ENCODE measurements at regions not wholly inside any gene's neighbourhood (a gene's known extent, or its start where the extent isn't known, plus 50 kb on each side); places are given as distances from the start of the nearest gene placed in this dataset.
A peak's percentile ranks its signal among the peaks of the same experiment; 100 is the strongest.
"Not testable (repeated sequence)": the region's sequence is repeated elsewhere in the genome, so short reads cannot be mapped to it uniquely, and the experiment has no call there.

DNA sequence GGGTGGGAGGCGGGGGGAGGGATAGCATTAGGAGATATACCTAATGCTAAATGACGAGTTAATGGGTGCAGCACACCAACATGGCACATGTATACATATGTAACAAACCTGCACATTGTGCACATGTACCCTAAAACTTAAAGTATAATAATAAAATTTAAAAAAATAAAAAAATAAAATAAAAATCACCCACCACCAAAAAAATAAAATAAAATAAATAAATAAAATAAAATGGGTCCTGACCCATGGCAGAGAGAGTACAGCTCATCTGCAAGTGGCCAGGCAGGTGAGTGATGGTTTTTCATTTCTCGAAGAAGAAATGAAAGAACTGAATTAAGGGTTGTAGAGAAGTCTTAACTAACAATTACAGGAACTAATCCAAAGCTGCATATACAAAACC lies 92.4 kb downstream of the ACAA2 start:
- H3K9me3 ChIP-seq (replicated peaks; ENCODE audit: control insufficient read depth, low read depth, low read length); DNase-seq; H3K36me3 ChIP-seq (ENCODE audit: control insufficient read depth, insufficient read depth, low read length); H3K4me3 ChIP-seq (ENCODE audit: low read length); H3K27ac ChIP-seq (ENCODE audit: low read length); H3K27me3 ChIP-seq (ENCODE audit: control insufficient read depth, insufficient read depth, low read length); H3K4me1 ChIP-seq (ENCODE audit: control insufficient read depth, insufficient read depth, low read length): not testable (repeated sequence)
- no CpG with 5 or more reads among the region's 3 CpGs for WGBS (ENCODE audit: insufficient coverage)

DNA sequence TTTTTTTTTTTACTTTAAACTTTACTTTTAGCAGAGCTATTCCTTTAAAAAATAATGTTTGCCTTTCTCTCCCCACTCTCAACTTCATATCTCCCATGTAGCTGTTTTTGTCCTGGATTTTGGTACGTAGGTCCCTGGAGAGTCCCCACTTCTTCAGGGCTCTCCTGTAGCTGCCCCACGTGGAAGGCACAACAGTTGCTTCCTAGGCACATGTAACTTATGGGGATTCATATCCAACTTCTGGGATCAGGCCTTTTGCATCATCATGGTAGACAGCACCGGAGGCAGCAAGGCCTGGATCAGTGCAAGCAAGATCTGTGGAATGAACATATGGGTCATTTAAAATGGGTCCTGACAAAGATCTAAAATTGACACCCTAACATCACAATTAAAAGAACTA lies 95.7 kb downstream of the ACAA2 start:
- Histone ChIP-seq H3K4me1 (ENCODE audit: control insufficient read depth, insufficient read depth, low read length) (no peaks in the 10 kb centered on the region), H3K9me3 (replicated peaks; ENCODE audit: control insufficient read depth, low read depth, low read length) (no peaks in the 10 kb centered on the region), H3K27ac (ENCODE audit: low read length) (no peak overlapping the region), H3K27me3 (ENCODE audit: control insufficient read depth, insufficient read depth, low read length) (no peaks in the 10 kb centered on the region), H3K36me3 (ENCODE audit: control insufficient read depth, insufficient read depth, low read length) (no peaks in the 10 kb centered on the region), H3K4me3 (ENCODE audit: low read length) (no peak overlapping the region)
- 55% methylated on average over 2 of the region's 3 CpGs for WGBS (ENCODE audit: insufficient coverage)
- no peak for DNase-seq

DNA sequence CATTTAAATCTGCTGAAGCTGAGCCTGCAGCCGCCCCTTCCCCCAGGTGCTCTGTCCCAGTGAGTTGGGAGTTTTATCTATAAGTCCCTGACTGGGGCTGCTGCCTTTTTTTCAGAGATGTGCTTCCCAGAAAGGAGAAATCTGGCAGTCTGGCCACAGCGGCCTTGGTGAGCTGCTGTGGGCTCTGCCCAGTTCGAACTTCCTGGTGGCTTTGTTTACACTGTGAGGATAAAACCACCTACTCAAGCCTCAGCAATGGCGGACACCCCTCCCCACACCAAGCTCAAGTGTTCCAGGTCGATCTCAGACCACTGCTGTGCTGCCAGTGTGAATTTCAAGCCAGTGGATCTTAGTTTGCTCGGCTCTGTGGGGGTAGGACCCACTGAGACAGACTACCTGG lies 97.3 kb downstream of the ACAA2 start:
- DNase-seq: no peak
- 78% methylated on average over 6 of the region's 6 CpGs for WGBS (ENCODE audit: insufficient coverage)
- no peak overlapping the region for H3K4me3 ChIP-seq (ENCODE audit: low read length)
- H3K27ac ChIP-seq (ENCODE audit: low read length): no peak overlapping the region
- H3K27me3 ChIP-seq (ENCODE audit: control insufficient read depth, insufficient read depth, low read length): no peaks in the 10 kb centered on the region
- H3K9me3 ChIP-seq (replicated peaks; ENCODE audit: control insufficient read depth, low read depth, low read length): no peaks in the 10 kb centered on the region
- H3K4me1 ChIP-seq (ENCODE audit: control insufficient read depth, insufficient read depth, low read length): no peaks in the 10 kb centered on the region
- H3K36me3 ChIP-seq (ENCODE audit: control insufficient read depth, insufficient read depth, low read length): no peaks in the 10 kb centered on the region

DNA sequence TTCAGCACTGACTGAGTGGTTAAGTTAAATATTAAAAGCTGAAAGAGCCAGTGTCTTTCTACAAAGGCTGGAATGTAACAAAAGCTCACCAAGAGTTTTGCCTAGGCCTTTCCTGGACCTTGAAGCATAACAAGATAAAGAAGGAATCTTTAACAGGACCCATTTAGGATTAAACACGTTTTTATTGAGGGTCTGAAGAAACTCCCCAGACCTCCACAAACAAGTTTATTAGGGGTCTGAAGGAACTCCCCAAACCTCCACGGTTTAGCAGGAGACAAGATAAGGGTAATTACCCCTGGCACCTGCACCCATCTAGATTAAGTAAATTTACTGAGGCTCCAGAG lies 104.0 kb downstream of the ACAA2 start:
- WGBS (ENCODE audit: insufficient coverage): no CpG with 5 or more reads among the region's 2 CpGs
- Histone ChIP-seq H3K27ac (ENCODE audit: low read length) (no peak overlapping the region), H3K4me1 (ENCODE audit: control insufficient read depth, insufficient read depth, low read length) (peaks cover 2% of the 10 kb centered on the region), H3K4me3 (ENCODE audit: low read length) (no peak overlapping the region), H3K9me3 (replicated peaks; ENCODE audit: control insufficient read depth, low read depth, low read length) (no peaks in the 10 kb centered on the region), H3K36me3 (ENCODE audit: control insufficient read depth, insufficient read depth, low read length) (no peaks in the 10 kb centered on the region), H3K27me3 (ENCODE audit: control insufficient read depth, insufficient read depth, low read length) (no peaks in the 10 kb centered on the region)
- no peak for DNase-seq

DNA sequence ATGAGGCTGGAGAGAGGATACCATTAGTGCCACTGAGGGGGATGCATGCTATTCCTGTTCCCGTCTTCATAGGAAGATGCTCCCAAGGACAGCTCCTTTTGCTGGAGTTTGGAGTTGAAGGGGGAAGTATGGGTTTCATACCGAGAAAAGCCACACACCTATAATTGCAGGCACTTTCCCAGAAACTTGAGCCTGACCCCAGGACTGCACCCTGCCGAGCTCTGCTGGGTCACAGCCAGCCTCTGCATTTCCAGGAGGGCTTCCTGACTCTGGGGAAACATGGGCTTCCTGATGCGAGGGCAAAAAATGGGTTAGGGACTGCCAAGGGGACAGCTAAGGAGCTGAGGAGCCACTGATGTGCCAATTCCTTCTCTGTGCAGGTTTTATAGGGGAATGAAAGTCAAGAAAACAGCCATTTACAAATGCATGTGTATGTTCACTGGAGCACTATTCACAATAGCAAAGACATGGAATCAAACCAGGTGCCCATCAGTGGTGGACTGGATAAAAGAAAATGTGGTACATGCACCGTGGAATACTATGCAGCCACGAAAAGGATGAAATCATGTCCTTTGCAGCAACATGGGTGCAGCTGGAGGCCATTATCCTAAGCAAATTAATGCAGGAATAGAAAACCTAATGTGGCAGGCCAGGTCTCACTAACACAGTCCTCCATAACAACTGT lies 104.5 kb downstream of the ACAA2 start:
- no peaks in the 10 kb centered on the region for H3K36me3 ChIP-seq (ENCODE audit: control insufficient read depth, insufficient read depth, low read length)
- H3K27ac ChIP-seq (ENCODE audit: low read length): no peak overlapping the region
- no peak overlapping the region for H3K4me3 ChIP-seq (ENCODE audit: low read length)
- whole genome bisulfite sequencing (ENCODE audit: insufficient coverage): 75% methylated on average over 2 of the region's 6 CpGs
- H3K9me3 ChIP-seq (replicated peaks; ENCODE audit: control insufficient read depth, low read depth, low read length): no peaks in the 10 kb centered on the region
- H3K4me1 ChIP-seq (ENCODE audit: control insufficient read depth, insufficient read depth, low read length): peaks cover 7% of the 10 kb centered on the region
- DNase-seq: no peak
- no peaks in the 10 kb centered on the region for H3K27me3 ChIP-seq (ENCODE audit: control insufficient read depth, insufficient read depth, low read length)

DNA sequence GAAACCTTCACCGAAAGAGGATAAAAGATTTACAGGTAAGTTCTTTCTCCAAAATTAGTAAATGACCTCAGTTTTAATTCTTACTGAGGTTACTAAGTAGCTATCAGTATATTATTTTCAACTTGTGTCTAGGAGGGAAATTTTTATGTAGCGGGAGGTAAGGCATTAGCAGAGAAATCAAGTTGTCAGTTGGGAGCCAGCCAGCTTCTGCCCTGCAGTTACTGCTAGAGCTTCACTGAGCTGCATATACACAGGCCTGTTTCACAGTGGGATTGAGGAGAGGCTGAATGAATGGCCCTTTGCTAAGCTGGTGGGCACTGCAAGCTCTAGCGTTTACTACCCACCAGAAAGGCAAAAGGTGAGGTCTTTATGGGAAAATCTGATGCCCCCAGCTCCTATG lies 105.7 kb downstream of the ACAA2 start:
- H3K4me3 ChIP-seq (ENCODE audit: low read length): no peak overlapping the region
- H3K36me3 ChIP-seq (ENCODE audit: control insufficient read depth, insufficient read depth, low read length): no peaks in the 10 kb centered on the region
- no peak overlapping the region for H3K27ac ChIP-seq (ENCODE audit: low read length)
- no peak for DNase-seq
- peaks cover 7% of the 10 kb centered on the region for H3K4me1 ChIP-seq (ENCODE audit: control insufficient read depth, insufficient read depth, low read length)
- 90% methylated on average over 2 of the region's 3 CpGs for WGBS (ENCODE audit: insufficient coverage)
- no peaks in the 10 kb centered on the region for H3K27me3 ChIP-seq (ENCODE audit: control insufficient read depth, insufficient read depth, low read length)
- no peaks in the 10 kb centered on the region for H3K9me3 ChIP-seq (replicated peaks; ENCODE audit: control insufficient read depth, low read depth, low read length)

DNA sequence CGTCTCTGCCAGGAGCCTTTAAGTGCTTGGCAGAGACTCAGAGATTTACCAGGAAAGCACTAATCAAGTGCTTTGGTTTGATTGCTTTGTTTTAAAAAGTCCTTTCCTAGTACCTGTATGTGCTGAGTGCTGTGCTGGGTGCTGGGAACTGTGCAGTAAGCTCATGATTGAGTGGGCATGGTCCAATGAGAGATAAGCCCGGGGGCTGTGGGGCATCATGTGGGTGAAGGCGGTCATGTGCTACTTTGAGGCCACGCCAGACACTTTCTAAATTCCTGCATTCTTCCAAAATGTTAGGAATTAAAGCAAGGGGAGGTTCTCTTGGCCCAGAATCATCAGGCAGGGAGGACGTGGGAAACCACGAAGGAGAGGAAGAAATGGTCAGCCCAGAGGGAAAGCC lies 109.0 kb downstream of the ACAA2 start:
- Histone ChIP-seq H3K27ac (ENCODE audit: low read length) (no peak overlapping the region), H3K27me3 (ENCODE audit: control insufficient read depth, insufficient read depth, low read length) (no peaks in the 10 kb centered on the region), H3K36me3 (ENCODE audit: control insufficient read depth, insufficient read depth, low read length) (no peaks in the 10 kb centered on the region), H3K4me3 (ENCODE audit: low read length) (no peak overlapping the region), H3K4me1 (ENCODE audit: control insufficient read depth, insufficient read depth, low read length) (peaks cover 17% of the 10 kb centered on the region), H3K9me3 (replicated peaks; ENCODE audit: control insufficient read depth, low read depth, low read length) (no peaks in the 10 kb centered on the region)
- peak; percentile 45 for DNase-seq
- 35% methylated on average over 5 of the region's 6 CpGs for WGBS (ENCODE audit: insufficient coverage)

DNA sequence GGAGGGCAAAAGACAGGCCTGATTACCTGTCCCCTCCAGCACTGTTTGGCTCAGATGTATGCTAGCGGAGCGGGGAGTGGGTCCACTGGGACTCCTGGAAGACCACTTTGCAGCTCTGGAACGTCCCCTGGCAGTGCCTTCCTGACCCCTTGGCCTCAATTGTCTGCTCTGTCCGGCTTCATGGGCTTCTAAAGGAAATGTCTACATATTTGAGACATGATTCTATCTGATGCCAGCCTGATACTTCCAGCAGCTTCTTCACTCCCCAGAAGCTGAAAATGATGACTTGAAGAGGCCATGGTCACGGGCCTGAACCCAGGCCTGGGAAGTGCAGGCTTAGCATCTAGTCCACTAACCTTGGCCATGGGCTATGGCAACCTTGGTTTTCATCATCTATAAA lies 112.1 kb downstream of the ACAA2 start:
- peaks cover 33% of the 10 kb centered on the region for H3K4me1 ChIP-seq (ENCODE audit: control insufficient read depth, insufficient read depth, low read length)
- H3K9me3 ChIP-seq (replicated peaks; ENCODE audit: control insufficient read depth, low read depth, low read length): no peaks in the 10 kb centered on the region
- no peaks in the 10 kb centered on the region for H3K36me3 ChIP-seq (ENCODE audit: control insufficient read depth, insufficient read depth, low read length)
- WGBS (ENCODE audit: insufficient coverage): 80% methylated on average over 4 of the region's 5 CpGs
- H3K27me3 ChIP-seq (ENCODE audit: control insufficient read depth, insufficient read depth, low read length): no peaks in the 10 kb centered on the region
- H3K4me3 ChIP-seq (ENCODE audit: low read length): no peak overlapping the region
- no peak for DNase-seq
- no peak overlapping the region for H3K27ac ChIP-seq (ENCODE audit: low read length)

DNA sequence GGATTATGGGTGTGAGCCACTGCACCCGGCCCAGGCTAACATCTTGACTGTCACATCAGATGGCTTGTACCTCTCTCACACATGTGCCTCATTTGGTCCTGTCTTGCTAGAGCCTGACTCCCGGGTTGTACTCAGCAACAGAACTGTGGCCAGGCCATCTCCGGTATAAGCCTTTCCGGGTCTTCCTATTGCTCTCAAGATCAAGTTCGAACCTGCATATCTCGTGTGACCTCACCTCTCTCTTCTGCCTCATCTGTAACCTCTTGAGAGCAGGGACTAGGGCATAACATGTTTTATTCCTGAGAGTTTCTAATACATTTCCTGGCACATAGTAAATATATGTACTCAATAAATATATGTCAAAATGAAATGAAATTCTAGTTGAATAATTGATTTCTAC lies 114.0 kb downstream of the ACAA2 start:
- no peak for DNase-seq
- Histone ChIP-seq H3K9me3 (replicated peaks; ENCODE audit: control insufficient read depth, low read depth, low read length) (no peaks in the 10 kb centered on the region), H3K27me3 (ENCODE audit: control insufficient read depth, insufficient read depth, low read length) (no peaks in the 10 kb centered on the region), H3K27ac (ENCODE audit: low read length) (no peak overlapping the region), H3K36me3 (ENCODE audit: control insufficient read depth, insufficient read depth, low read length) (no peaks in the 10 kb centered on the region), H3K4me3 (ENCODE audit: low read length) (no peak overlapping the region), H3K4me1 (ENCODE audit: control insufficient read depth, insufficient read depth, low read length) (peaks cover 31% of the 10 kb centered on the region)
- 86% methylated on average over 3 of the region's 6 CpGs for WGBS (ENCODE audit: insufficient coverage)

DNA sequence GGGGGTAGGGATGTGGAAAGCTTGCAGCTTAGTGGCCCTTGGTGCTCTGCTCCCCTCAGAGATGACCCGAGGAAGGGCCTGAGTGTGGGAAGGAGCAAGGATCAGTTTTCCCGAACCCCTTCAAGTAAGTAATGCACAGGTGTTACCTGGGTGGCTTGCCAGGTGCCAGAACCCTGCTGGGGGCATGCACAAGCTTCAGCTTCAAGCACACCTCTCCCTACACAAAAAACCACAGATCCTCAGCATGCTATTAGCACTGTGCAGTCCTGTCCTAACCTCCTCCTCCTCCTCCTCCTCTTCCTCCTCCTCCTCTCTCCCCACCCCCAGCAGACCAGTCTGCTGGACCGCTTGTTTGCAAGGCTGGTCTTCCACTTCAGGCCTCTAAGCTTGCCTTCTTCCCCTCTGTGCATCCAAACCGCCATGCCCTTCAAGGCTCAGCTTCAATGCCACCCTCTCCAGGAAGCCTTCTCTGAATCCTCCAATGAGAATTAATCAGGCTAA lies 114.8 kb downstream of the ACAA2 start:
- no peak overlapping the region for H3K4me3 ChIP-seq (ENCODE audit: low read length)
- H3K27me3 ChIP-seq (ENCODE audit: control insufficient read depth, insufficient read depth, low read length): no peaks in the 10 kb centered on the region
- H3K9me3 ChIP-seq (replicated peaks; ENCODE audit: control insufficient read depth, low read depth, low read length): no peaks in the 10 kb centered on the region
- WGBS (ENCODE audit: insufficient coverage): 79% methylated on average over 2 of the region's 4 CpGs
- no peak for DNase-seq
- no peaks in the 10 kb centered on the region for H3K36me3 ChIP-seq (ENCODE audit: control insufficient read depth, insufficient read depth, low read length)
- H3K4me1 ChIP-seq (ENCODE audit: control insufficient read depth, insufficient read depth, low read length): peaks cover 31% of the 10 kb centered on the region
- H3K27ac ChIP-seq (ENCODE audit: low read length): no peak overlapping the region

Data from muscle of leg (tissue), 3 donors.